GM18861 (cell line): ENCODE measurements at regions not wholly inside any gene's neighbourhood (a gene's known extent, or its start where the extent isn't known, plus 50 kb on each side); places are given as distances from the start of the nearest gene placed in this dataset.
"Not testable (repeated sequence)": the region's sequence is repeated elsewhere in the genome, so short reads cannot be mapped to it uniquely, and the experiment has no call there.

Experiments
- ATAC-seq: cut with Tn5 transposase; IDR thresholded peaks from one replicate; pipeline ENCODE4 v1.9.1; 2021; ENCODE audit not compliant: unreplicated experiment

- ATAC-seq = no peak
Observed at GRCh38 chr1:96557336-96557735, 164.2 kb upstream of the PTBP2 start.

- ATAC-seq = no peak
Observed at GRCh38 chr1:96558635-96559034, 162.9 kb upstream of the PTBP2 start.

- ATAC-seq = no peak
Observed at GRCh38 chr1:96559181-96559580, 162.4 kb upstream of the PTBP2 start.

GRCh38 chr1:96559707-96560596, 161.6 kb upstream of the PTBP2 start:
- no peak for ATAC-seq

- no peak for ATAC-seq
Observed at GRCh38 chr1:96562094-96562493, 159.5 kb upstream of the PTBP2 start.

- not testable (repeated sequence) for ATAC-seq
Observed at GRCh38 chr1:96564401-96564800, 157.2 kb upstream of the PTBP2 start.

- ATAC-seq = no peak
Observed at GRCh38 chr1:96565546-96565945, 156.0 kb upstream of the PTBP2 start.

GRCh38 chr1:96568639-96569038, 152.9 kb upstream of the PTBP2 start:
- ATAC-seq = no peak

- ATAC-seq = no peak
Observed at GRCh38 chr1:96569288-96569687, 152.3 kb upstream of the PTBP2 start.

GRCh38 chr1:96579636-96580035, 141.9 kb upstream of the PTBP2 start:
- ATAC-seq = no peak

GRCh38 chr1:96580920-96581319, 140.7 kb upstream of the PTBP2 start:
- ATAC-seq = no peak

- ATAC-seq = no peak
Observed at GRCh38 chr1:96581772-96582171, 139.8 kb upstream of the PTBP2 start.

- no peak for ATAC-seq
Observed at GRCh38 chr1:96583903-96584302, 137.7 kb upstream of the PTBP2 start.

- no peak for ATAC-seq
Observed at GRCh38 chr1:96587222-96587621, 134.4 kb upstream of the PTBP2 start.

- no peak for ATAC-seq
Observed at GRCh38 chr1:96588416-96588995, 133.1 kb upstream of the PTBP2 start.

- ATAC-seq = not testable (repeated sequence)
Observed at GRCh38 chr1:96595530-96595929, 126.1 kb upstream of the PTBP2 start.

GRCh38 chr1:96596226-96596922, 125.2 kb upstream of the PTBP2 start:
- peak; percentile 83 for ATAC-seq

- no peak for ATAC-seq
Observed at GRCh38 chr1:96597218-96597617, 124.4 kb upstream of the PTBP2 start.

- ATAC-seq = no peak
Observed at GRCh38 chr1:96598416-96599168, 123.0 kb upstream of the PTBP2 start.

GRCh38 chr1:96604620-96605019, 117.0 kb upstream of the PTBP2 start:
- not testable (repeated sequence) for ATAC-seq

GRCh38 chr1:96617375-96617774, 104.2 kb upstream of the PTBP2 start:
- ATAC-seq = not testable (repeated sequence)
